NCI-H82 treated with DMSO at 0.1 percent for 48 hours (cell line): ENCODE measurements at regions not wholly inside any gene's neighbourhood (a gene's known extent, or its start where the extent isn't known, plus 50 kb on each side); places are given as distances from the start of the nearest gene placed in this dataset.
A peak's percentile ranks its signal among the peaks of the same experiment; 100 is the strongest.

ENCODE experiments used
- DNase-seq: peaks from one replicate; lab custom pipeline; 2025; ENCODE audit not compliant: unreplicated experiment; lab: John Stamatoyannopoulos, UW

DNA sequence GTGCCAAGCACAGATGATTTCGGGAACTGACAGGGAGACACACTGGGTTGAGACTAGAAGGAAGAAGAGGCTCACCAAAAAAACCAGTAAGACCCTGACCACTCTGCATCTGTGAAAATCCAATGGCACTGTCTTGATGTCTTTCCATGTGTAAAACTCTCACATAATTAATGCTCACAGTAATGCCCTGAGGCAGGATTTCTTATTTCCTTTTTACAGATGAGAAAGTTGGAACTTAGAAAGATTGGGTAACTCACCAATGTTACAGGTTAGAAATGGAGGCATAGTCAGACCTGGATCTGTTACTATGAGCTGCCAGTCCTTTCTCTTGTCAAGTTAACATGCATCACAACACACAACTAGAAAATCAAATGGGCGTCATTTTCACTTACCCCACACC, 151.0 kb upstream of the MCHR2 start:
- no peak for DNase-seq

- DNase-seq = no peak
Observed at GRCh38 chr6:100138346-100139022, 144.5 kb upstream of the MCHR2 start.

DNA sequence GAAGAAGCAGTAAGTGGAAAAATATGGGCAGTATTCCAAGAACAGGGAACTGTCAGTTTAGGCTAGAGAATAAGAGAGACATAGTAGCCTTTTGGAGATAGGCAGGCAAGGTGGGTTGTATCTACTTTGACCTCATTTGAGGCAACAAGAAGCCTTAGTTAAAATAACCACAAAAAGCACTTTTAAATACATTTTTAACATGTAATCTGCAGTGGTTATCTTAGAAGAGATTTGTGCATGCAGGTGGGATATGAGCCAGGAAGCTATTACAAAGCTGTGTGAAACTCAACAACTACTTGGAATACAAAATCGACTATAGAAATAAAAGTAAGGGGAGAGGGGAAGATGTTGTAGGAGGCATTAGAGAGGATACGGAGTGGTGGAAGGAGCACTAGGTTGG, 143.7 kb upstream of the MCHR2 start:
- DNase-seq = no peak

DNA sequence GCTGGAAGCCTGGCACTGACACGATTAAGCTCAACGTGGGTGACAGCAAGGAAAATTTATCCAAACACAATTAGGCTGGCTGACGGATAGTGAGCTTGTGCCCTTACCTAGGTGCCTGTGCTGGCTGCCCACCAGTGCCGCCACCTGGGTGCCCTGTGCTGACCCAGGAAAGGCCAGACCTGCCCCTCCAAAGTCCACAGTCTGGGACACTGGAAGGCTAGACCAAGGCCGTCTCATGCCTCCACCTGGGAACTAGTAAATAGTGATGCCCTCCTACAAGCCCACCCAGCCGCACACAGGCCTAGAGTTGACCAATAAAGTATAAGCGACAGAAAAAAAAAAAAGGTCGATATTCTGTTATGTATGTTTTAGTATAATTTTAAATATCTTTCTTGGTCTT, 142.6 kb upstream of the MCHR2 start:
- DNase-seq = no peak

GRCh38 chr6:100135977-100136376, 142.0 kb upstream of the MCHR2 start:
- DNase-seq = no peak

- no peak for DNase-seq
Observed at GRCh38 chr6:100134703-100135102, 140.7 kb upstream of the MCHR2 start.

GRCh38 chr6:100134297-100134696, 140.3 kb upstream of the MCHR2 start:
- no peak for DNase-seq

DNA sequence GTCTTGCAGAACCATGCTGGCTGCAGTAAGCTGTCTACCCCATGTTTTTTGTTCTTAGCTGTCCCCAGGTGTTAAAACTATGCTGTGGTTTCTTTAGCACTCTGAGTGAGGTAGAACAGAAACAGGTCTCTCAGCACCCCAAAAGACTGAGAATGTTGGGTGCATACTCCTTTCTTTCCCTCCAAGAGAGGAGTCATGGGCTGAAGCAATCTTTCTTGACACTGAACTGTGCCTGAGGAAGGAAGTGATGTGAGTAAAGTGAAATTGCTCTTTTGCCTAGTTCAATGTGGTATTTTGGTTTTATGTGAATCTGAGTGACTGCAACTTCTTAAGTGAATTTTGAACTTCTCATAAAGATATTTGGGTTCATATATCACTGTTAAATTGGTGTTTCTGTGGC, 138.0 kb upstream of the MCHR2 start:
- no peak for DNase-seq

GRCh38 chr6:100130630-100131029, 136.6 kb upstream of the MCHR2 start:
- no peak for DNase-seq

DNA sequence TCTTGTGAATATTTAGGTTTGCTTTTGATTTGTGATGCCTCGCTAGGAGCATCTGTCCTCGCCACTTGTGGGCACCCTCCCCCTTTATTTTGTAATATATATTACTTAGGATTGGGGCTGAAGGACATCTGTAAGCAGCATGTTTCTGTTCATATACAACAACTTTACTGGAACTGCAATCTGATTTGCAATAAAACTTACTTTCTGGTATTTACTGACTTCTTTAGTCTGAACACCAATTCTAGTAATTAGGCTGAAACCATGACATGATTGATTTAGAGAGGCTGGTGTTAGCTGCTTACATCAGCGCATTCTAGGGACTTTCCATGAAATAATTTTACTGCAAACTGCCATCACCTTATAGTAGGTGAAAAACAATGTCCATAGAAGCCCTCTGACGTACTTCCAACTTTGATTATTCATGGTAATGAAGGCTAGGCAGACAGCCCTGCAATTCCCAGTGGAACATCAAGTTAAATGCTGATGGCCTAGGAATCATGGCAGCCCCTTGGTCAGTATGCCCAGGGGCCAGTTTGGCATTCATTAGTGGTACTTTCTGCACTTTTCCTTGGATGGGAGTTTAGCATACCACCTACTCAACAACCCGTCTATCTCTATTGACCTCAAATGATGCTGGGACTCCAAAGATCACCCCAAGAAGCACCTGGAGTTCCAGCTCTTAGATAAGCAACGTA, 132.9 kb upstream of the MCHR2 start:
- no peak for DNase-seq

DNA sequence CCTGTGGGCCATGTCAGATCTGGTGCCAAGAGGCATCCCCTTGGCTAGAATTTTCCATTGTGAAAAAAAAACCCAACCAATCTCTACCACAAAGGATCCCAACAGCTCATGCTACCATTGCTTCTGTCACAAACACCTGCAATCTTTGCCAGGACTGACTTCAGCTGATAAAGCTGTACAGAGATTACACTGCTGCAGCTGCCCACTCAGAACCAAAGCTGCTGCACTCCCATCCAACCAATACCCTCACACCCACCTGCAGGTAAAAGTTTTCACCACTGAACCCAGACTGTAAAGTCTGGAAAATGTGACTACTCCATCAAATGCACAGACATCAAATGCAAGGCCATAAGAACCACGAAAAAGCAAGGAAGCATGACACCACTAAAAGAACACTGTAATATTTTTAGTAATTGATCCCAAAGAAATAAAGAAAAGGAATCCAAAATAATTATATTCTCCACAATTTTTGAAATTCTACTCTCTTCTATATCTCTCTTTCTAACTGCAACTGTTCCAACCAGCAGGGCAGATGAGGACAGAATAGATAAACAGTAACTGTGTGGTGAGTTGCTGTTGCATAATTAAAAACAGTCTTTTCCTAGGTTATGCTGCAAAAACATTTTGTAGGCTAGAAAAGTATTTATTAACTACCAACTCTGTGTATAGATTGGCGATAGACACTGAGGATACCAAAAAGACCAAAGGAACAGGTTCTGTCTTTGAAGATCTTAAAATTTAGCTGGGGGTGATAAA, 128.0 kb upstream of the MCHR2 start:
- DNase-seq = no peak

- DNase-seq = no peak
Observed at GRCh38 chr6:100119261-100119660, 125.2 kb upstream of the MCHR2 start.

DNA sequence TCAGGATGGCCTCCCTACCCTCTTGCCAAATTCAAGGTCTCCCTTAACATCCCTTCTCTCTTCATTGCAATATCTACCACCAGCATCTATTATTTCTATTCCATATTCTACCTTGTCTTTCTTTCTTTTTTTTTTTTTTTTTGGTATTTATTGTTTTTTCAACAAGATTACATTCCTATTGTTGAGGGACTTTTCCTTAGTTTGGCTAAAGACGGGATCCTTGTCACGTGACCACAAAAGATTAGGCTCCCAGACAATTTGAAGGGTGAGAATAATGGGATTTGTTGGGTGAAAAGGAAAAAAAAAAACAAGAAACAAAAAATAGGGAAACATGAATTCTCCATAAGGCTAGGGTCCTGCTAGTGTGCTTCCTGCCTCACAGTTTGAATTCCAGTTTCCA, 124.3 kb upstream of the MCHR2 start:
- DNase-seq = no peak

DNA sequence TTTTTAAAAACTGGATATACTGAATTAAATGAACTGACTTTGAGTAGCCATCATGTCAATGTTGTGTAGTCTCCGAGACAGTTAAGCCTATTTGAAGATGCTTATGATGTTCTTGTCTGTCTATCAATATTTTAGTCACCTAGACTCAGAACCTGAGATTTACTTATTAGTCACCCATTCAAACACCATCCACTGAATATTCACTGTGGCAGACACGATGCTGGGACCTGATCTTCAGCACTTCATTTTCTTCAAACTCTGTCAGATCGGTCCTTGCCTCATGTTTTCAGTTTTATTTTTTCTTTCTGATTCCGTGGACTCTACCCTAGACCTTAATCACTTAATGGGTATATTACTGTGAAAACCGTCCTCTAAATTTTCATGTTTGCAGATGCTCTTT, 123.7 kb upstream of the MCHR2 start:
- no peak for DNase-seq

- DNase-seq = peak; percentile 52
Observed at GRCh38 chr6:100116411-100117194, 122.6 kb upstream of the MCHR2 start.

GRCh38 chr6:100115407-100116101, 121.5 kb upstream of the MCHR2 start:
- DNase-seq = no peak

- no peak for DNase-seq
Observed at GRCh38 chr6:100112855-100113508, 119.0 kb upstream of the MCHR2 start.

GRCh38 chr6:100105919-100106529, 112.0 kb upstream of the MCHR2 start:
- no peak for DNase-seq

DNA sequence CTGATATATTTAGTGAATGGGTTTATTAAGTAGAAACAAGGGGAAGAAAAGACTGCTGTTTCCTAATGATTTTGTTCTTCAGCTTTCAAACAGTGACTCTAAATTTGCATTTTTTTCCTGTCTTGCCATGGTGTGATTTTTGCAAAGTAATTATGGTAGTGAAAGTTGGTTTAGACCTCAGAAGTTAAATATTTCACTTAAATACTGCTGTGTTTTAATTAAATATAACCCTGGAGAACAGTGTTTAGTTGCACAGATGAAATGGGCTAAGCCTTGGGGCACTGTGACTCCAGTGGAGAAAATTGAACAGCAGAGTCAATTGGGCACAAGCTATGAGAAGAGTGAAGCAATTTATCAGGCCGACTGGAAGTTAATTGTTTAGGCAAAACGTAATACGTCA, 111.1 kb upstream of the MCHR2 start:
- DNase-seq = no peak

DNA sequence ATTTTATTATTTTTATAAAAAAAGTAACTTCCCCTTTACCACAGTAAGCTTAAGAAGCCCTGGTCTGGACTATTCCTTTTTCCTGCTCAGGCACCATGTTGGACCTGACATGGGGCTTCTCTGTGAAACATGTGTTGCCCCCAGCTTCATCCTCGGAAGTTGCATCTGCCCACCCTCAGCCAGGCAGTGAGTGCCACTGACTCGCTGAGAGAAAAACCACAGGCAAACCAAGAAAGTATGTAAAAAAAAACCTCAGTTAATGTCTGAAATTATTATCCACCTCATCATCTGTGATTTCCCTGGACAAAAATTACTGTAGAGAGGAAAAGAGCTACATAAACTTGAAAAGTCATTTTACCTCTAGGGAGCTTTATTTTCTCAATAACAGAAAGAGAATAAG, 109.9 kb upstream of the MCHR2 start:
- no peak for DNase-seq
